ENCODE measurements at regions not wholly inside any gene's neighbourhood (a gene's known extent, or its start where the extent isn't known, plus 50 kb on each side); places are given as distances from the start of the nearest gene placed in this dataset.
"Not testable (repeated sequence)": the region's sequence is repeated elsewhere in the genome, so short reads cannot be mapped to it uniquely, and the experiment has no call there.

DNA sequence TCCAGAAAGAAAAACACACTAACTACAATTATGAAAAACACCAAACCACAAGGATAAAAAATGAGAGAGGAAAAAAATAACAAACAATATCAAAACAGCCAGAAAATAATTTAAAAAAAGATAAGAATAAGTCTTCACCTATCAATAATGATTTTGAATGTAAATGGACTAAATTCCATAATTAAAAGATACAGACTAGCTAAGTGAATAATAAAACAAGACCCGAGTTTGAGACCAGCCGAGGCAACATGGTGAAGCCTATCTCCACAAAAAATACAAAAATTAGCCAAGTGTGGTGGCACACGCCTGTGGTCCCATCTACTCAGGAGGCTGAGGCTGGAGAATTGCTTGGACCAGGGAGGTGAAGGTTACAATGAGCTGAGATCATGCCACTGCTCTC is 131.1 kb downstream of the MTERF1 start:
- intact Hi-C loops (cut with DNase I; ENCODE audit: low total_unique reads): no loop called here
- TF ChIP-seq POLR2A (IDR thresholded peaks at IDR 0.05) (no peak), POLR2AphosphoS5 (IDR thresholded peaks at IDR 0.05) (no peak), EP300 (IDR thresholded peaks at IDR 0.05) (no peak)
- TF ChIP-seq, protein P1, sequence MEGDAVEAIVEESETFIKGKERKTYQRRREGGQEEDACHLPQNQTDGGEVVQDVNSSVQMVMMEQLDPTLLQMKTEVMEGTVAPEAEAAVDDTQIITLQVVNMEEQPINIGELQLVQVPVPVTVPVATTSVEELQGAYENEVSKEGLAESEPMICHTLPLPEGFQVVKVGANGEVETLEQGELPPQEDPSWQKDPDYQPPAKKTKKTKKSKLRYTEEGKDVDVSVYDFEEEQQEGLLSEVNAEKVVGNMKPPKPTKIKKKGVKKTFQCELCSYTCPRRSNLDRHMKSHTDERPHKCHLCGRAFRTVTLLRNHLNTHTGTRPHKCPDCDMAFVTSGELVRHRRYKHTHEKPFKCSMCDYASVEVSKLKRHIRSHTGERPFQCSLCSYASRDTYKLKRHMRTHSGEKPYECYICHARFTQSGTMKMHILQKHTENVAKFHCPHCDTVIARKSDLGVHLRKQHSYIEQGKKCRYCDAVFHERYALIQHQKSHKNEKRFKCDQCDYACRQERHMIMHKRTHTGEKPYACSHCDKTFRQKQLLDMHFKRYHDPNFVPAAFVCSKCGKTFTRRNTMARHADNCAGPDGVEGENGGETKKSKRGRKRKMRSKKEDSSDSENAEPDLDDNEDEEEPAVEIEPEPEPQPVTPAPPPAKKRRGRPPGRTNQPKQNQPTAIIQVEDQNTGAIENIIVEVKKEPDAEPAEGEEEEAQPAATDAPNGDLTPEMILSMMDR (IDR thresholded peaks at IDR 0.05): no peak
- WGBS, 5 donors: 89 to 98% (median 93%) methylated on average over 3 of the region's 3 CpGs
- Histone ChIP-seq H3K27me3 (no peaks in the 10 kb centered on the region), H3K9me3 (peaks cover 0 to 13% (median 6%) of the 10 kb centered on the region in 4 donors), H3K27ac (no peak overlapping the region), H3K36me3 (no peaks in the 10 kb centered on the region), H3K4me1 (no peaks in the 10 kb centered on the region), H3K4me3 (no peak overlapping the region)
- DNase-seq: no peak

DNA sequence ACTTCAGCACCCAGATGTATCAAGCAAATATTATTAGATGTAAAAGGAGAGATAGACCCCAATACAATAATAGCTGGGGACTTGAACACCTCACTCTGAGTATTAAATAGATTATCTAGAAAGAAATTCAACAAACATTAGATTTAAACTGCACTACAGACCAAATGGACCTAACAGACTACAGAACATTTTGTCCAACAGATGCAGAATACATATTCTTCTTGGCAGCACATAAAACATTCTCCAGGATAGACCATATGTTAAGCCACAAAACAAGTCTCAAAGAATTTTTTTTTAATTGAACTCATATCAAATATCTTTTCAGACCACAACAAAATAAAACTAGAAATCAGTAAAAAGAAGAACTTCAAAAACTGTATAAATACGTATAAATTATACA is 130.4 kb downstream of the MTERF1 start:
- no peak for DNase-seq
- H3K4me3 ChIP-seq: no peak overlapping the region
- H3K4me1 ChIP-seq: no peaks in the 10 kb centered on the region
- H3K27ac ChIP-seq: no peak overlapping the region
- TF ChIP-seq POLR2A (IDR thresholded peaks at IDR 0.05): no peak
- TF ChIP-seq POLR2AphosphoS5 (IDR thresholded peaks at IDR 0.05): no peak
- TF ChIP-seq, protein P1 (IDR thresholded peaks at IDR 0.05): no peak
- no peak for TF ChIP-seq EP300 (IDR thresholded peaks at IDR 0.05)
- H3K36me3 ChIP-seq: no peaks in the 10 kb centered on the region
- H3K27me3 ChIP-seq: no peaks in the 10 kb centered on the region
- intact Hi-C loops (cut with DNase I; ENCODE audit: low total_unique reads): no loop called here
- peaks cover 0 to 13% (median 6%) of the 10 kb centered on the region in 4 donors for H3K9me3 ChIP-seq
- 93 to 100% (median 98%) methylated on average over 1 of the region's 1 CpG for WGBS, 5 donors

DNA sequence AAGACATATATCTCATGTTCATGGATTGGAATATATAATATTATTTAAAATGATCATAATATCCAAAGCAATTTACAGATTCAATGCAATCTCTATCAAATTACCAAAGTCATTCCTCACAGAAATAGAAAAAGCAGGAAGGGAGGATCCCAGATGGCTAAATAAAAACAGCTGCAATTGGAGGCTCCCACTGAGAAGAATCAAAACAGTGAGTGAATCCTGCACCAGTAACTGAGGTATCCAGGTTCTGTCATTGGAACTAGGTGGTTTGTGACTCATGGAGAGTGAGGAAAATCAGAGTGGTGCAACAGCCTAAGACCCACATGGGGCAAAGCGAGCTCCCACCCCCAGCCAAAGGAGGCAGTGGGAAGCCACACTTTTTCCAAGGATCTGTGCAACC is 128.4 kb downstream of the MTERF1 start:
- H3K4me3 ChIP-seq: no peak overlapping the region
- peaks cover 0 to 13% (median 6%) of the 10 kb centered on the region in 4 donors for H3K9me3 ChIP-seq
- 75 to 100% (median 92%) methylated on average over 1 of the region's 1 CpG for WGBS, 5 donors
- H3K27me3 ChIP-seq: no peaks in the 10 kb centered on the region
- intact Hi-C loops (cut with DNase I; ENCODE audit: low total_unique reads): no loop called here
- no peaks in the 10 kb centered on the region for H3K36me3 ChIP-seq
- no peak for DNase-seq
- TF ChIP-seq POLR2AphosphoS5 (IDR thresholded peaks at IDR 0.05) (no peak), POLR2A (IDR thresholded peaks at IDR 0.05) (no peak), EP300 (IDR thresholded peaks at IDR 0.05) (no peak)
- TF ChIP-seq, protein P1 (IDR thresholded peaks at IDR 0.05): no peak
- H3K27ac ChIP-seq: no peak overlapping the region
- no peaks in the 10 kb centered on the region for H3K4me1 ChIP-seq

DNA sequence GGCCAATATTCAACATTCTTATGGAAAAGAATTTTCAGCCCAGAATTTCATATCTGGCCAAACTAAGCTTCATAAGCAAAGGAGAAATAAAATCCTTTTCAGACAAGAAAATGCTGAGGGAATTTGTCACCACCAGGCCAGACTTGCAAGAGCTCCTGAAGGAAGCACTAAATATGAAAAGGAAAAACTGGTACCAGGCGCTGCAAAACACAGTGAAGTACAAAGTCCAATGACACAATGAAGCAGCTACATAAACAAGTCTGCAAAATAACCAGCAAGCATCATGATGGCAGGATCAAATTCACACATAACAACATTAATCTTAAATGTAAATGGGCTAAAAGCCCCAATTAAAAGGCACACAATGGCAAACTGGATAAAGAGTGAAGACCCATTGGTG is 126.2 kb downstream of the MTERF1 start:
- DNase-seq: peak in 1 of 2 donors; percentile 17
- H3K9me3 ChIP-seq: peaks cover 0 to 17% (median 7%) of the 10 kb centered on the region in 4 donors
- H3K27ac ChIP-seq; H3K4me1 ChIP-seq; intact Hi-C loops (cut with DNase I; ENCODE audit: low total_unique reads); H3K36me3 ChIP-seq; H3K4me3 ChIP-seq; H3K27me3 ChIP-seq: not testable (repeated sequence)
- WGBS, 5 donors: 60 to 91% (median 68%) methylated on average over 1 of the region's 1 CpG

DNA sequence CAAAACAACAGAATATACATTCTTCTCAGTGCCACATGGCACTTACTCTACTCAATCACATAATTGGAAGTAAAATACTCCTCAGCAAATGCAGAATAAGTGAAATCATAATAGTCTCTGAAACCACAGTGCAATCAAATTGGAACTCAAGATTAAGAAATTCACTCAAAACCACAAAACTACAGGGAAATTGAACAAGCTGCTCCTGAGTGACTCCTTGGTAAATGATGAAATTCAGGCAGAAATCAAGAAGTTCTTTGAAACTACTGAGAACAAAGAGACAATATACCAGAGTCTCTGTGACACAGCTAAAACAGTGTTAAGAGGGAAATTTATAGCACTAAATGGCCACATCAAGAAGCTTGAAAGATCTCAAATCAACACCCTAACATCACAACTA is 125.4 kb downstream of the MTERF1 start:
- H3K27me3 ChIP-seq; H3K4me1 ChIP-seq; H3K36me3 ChIP-seq; DNase-seq; H3K4me3 ChIP-seq; H3K27ac ChIP-seq; intact Hi-C loops (cut with DNase I; ENCODE audit: low total_unique reads): not testable (repeated sequence)
- peaks cover 0 to 10% (median 4%) of the 10 kb centered on the region in 4 donors for H3K9me3 ChIP-seq

Data from stomach (tissue), 8 donors.